22Rv1 (cell line): ENCODE measurements at regions not wholly inside any gene's neighbourhood (a gene's known extent, or its start where the extent isn't known, plus 50 kb on each side); places are given as distances from the start of the nearest gene placed in this dataset.

Experiments
- CTCF ChIP-seq: fragments of 450-650 bp; IDR thresholded peaks from 2 replicates; pipeline ENCODE4 v1.5.1; 2017; ENCODE audit warnings: mild to moderate bottlenecking
- ZFX ChIP-seq: fragments of 450-650 bp; IDR thresholded peaks from 2 replicates; pipeline ENCODE4 v1.6.1; 2017; ENCODE audit warnings: antibody characterized with exemption, borderline replicate concordance

GRCh38 chr18:39232937-39233336 lies 1667.3 kb upstream of the CELF4 start:
- TF ChIP-seq CTCF (no peak), ZFX (no peak)
